Tibial nerve (tissue), 4 donors: ENCODE measurements at regions not wholly inside any gene's neighbourhood (a gene's known extent, or its start where the extent isn't known, plus 50 kb on each side); places are given as distances from the start of the nearest gene placed in this dataset.

Experiments used
- CTCF ChIP-seq, 5 experiments: fragments of 200-600 bp in 3 of 5; fragments of 450-650 bp in 2 of 5; sonication (generic) in 3 of 5; IDR thresholded peaks; one replicate each; pipeline ENCODE4 v1.5.1; 2016 to 2019; ENCODE audit warnings: antibody characterized with exemption in 5 of 5, mild to moderate bottlenecking in 3 of 5, moderate library complexity in 2 of 5
- EP300 ChIP-seq, 2 donors: sonication (generic); formaldehyde crosslinking; IDR thresholded peaks; one replicate each; pipeline ENCODE4 v1.6.1; 2017; ENCODE audit warnings: antibody characterized with exemption in 2 of 2, mild to moderate bottlenecking in 1 of 2

GRCh38 chr6:125406741-125407140 is 105.0 kb upstream of the HDDC2 start:
- TF ChIP-seq CTCF (IDR thresholded peaks at IDR 0.05) (no peak), EP300 (IDR thresholded peaks at IDR 0.05) (no peak)
